ENCODE measurements at regions not wholly inside any gene's neighbourhood (a gene's known extent, or its start where the extent isn't known, plus 50 kb on each side); places are given as distances from the start of the nearest gene placed in this dataset.

- TF ChIP-seq POLR2A (IDR thresholded peaks at IDR 0.05), result no peak
- TF ChIP-seq CTCF (IDR thresholded peaks at IDR 0.05), result no peak
Observed at GRCh38 chr5:114065912-114066311, 296.0 kb upstream of the KCNN2 start.
